Upper lobe of right lung (tissue), 1 donor: ENCODE measurements at regions not wholly inside any gene's neighbourhood (a gene's known extent, or its start where the extent isn't known, plus 50 kb on each side); places are given as distances from the start of the nearest gene placed in this dataset.

ENCODE experiments used
- ATAC-seq: fragments of 200-7000 bp; cut with Tn5 transposase; one replicate; pipeline ENCODE4 v1.9.1; 2020; ENCODE audit warnings: mild to moderate bottlenecking, moderate library complexity
- DNase-seq: peaks from one replicate; pipeline ENCODE4 v3.0.0-alpha.2; 2020
- H3K27ac ChIP-seq: fragments of 200-600 bp; one replicate; pipeline ENCODE4 v1.8.0; 2022
- H3K27me3 ChIP-seq: fragments of 200-600 bp; one replicate; pipeline ENCODE4 v1.8.0; 2022; ENCODE audit warnings: mild to moderate bottlenecking
- H3K36me3 ChIP-seq: fragments of 200-600 bp; one replicate; pipeline ENCODE4 v1.8.0; 2022
- H3K4me1 ChIP-seq: fragments of 200-600 bp; one replicate; pipeline ENCODE4 v1.8.0; 2022
- H3K4me3 ChIP-seq: fragments of 200-600 bp; one replicate; pipeline ENCODE4 v1.8.0; 2022; ENCODE audit warnings: mild to moderate bottlenecking
- H3K9me3 ChIP-seq: fragments of 200-600 bp; one replicate; pipeline ENCODE4 v1.8.0; 2022
- intact Hi-C: fragments of 100-400 bp; cut with DNase I; formaldehyde crosslinking; loops from one replicate; pipeline ENCODE4 v1.11.0; 2022
- TF ChIP-seq, protein P1 (sequence below): fragments of 200-600 bp; IDR thresholded peaks from one replicate; pipeline ENCODE4 v1.8.0; 2022; ENCODE audit warnings: antibody characterized with exemption
- donor health status: DM: no; HTN: yes; CAD: no; lungs with severe emphysema.

DNA sequence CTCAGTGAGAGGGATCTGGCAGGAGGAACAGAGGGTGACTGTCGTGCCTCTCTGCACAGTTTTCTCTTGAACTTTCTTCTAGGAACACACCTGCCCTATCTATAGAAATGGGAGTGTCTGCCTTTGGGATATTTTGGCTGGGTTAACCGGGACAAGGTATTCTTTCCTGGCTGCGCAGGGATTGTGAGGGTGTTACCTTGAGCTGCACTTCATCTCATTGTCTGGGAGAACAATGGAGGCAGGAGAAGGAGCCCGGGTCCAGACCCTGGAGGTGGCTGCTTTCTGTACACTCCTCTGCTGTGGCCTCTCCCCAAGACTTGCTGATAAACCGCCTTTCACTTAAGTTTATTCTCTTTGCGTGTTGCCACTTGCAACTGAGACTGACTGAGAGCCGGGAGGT is 192.8 kb downstream of the TBXT start:
- intact Hi-C loops = no loop called here
- Histone ChIP-seq H3K4me1 (no peaks in the 10 kb centered on the region), H3K27ac (no peak overlapping the region), H3K4me3 (no peak overlapping the region), H3K9me3 (no peaks in the 10 kb centered on the region), H3K27me3 (no peaks in the 10 kb centered on the region), H3K36me3 (no peaks in the 10 kb centered on the region)
- ATAC-seq (no peak), DNase-seq (no peak)
- TF ChIP-seq, protein P1, sequence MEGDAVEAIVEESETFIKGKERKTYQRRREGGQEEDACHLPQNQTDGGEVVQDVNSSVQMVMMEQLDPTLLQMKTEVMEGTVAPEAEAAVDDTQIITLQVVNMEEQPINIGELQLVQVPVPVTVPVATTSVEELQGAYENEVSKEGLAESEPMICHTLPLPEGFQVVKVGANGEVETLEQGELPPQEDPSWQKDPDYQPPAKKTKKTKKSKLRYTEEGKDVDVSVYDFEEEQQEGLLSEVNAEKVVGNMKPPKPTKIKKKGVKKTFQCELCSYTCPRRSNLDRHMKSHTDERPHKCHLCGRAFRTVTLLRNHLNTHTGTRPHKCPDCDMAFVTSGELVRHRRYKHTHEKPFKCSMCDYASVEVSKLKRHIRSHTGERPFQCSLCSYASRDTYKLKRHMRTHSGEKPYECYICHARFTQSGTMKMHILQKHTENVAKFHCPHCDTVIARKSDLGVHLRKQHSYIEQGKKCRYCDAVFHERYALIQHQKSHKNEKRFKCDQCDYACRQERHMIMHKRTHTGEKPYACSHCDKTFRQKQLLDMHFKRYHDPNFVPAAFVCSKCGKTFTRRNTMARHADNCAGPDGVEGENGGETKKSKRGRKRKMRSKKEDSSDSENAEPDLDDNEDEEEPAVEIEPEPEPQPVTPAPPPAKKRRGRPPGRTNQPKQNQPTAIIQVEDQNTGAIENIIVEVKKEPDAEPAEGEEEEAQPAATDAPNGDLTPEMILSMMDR = no peak

DNA sequence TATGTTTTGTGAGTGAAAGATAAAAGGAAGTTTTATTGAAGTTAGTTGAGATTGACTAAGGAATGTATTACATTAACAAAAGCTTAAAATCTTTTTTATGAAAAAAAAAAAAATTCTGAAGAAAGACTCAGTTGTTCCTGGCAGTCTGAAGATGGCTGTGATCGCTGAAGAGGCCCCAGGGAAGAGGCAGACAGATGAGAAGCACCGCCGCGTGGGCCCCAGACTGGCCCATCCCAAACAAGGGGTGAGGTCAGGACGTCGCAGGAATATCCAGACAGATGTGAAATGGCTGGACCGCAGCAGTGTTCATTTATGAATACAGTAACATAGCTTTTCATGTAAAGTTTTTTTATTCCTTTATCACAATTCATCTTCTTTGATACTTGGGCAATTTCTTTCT is 194.2 kb downstream of the TBXT start:
- no peaks in the 10 kb centered on the region for H3K36me3 ChIP-seq
- ATAC-seq (no peak), DNase-seq (no peak)
- no peaks in the 10 kb centered on the region for H3K9me3 ChIP-seq
- no peaks in the 10 kb centered on the region for H3K27me3 ChIP-seq
- TF ChIP-seq, protein P1 = no peak
- intact Hi-C loops = no loop called here
- H3K4me3 ChIP-seq = no peak overlapping the region
- no peaks in the 10 kb centered on the region for H3K4me1 ChIP-seq
- H3K27ac ChIP-seq = no peak overlapping the region

GRCh38 chr6:165972139-165972802 is 195.4 kb downstream of the TBXT start:
- no peak for ATAC-seq
- Histone ChIP-seq H3K4me3 (no peak overlapping the region), H3K9me3 (no peaks in the 10 kb centered on the region), H3K36me3 (no peaks in the 10 kb centered on the region), H3K27ac (no peak overlapping the region), H3K4me1 (no peaks in the 10 kb centered on the region), H3K27me3 (no peaks in the 10 kb centered on the region)
- intact Hi-C loops = no loop called here
- DNase-seq = no peak
- TF ChIP-seq, protein P1 = no peak

DNA sequence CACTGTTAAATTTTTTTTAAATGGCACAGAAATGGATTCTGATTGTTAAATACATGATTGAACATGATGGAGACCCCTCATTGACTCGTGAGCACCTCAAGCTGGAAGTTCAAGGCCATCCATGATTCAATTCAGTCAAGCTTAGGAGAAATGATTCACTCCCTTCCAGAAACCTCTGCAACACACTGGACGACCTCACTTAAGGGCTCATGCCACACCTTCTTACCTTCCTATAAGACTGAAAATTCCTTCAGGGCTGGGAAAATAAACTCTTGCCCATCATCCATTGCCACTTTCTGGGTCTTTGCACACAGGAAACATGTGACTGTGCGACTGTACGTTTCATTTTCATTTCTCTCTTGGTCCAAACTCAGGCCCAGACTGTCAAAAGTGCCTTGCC is 196.4 kb downstream of the TBXT start:
- TF ChIP-seq, protein P1 = no peak
- ATAC-seq (no peak), DNase-seq (no peak)
- Histone ChIP-seq H3K4me1 (no peaks in the 10 kb centered on the region), H3K9me3 (no peaks in the 10 kb centered on the region), H3K36me3 (no peaks in the 10 kb centered on the region), H3K27ac (no peak overlapping the region), H3K4me3 (no peak overlapping the region), H3K27me3 (no peaks in the 10 kb centered on the region)
- intact Hi-C loops = no loop called here

- Histone ChIP-seq H3K4me1 (no peaks in the 10 kb centered on the region), H3K36me3 (no peaks in the 10 kb centered on the region), H3K27ac (no peak overlapping the region), H3K27me3 (no peaks in the 10 kb centered on the region), H3K4me3 (no peak overlapping the region), H3K9me3 (no peaks in the 10 kb centered on the region)
- intact Hi-C loops = no loop called here
- DNase-seq (no peak), ATAC-seq (no peak)
- TF ChIP-seq, protein P1 = no peak
Measured at GRCh38 chr6:165970001-165970400, 197.7 kb downstream of the TBXT start.

- H3K4me3 ChIP-seq = no peak overlapping the region
- no peak for ATAC-seq
Measured at GRCh38 chr6:165969184-165969583, 198.5 kb downstream of the TBXT start.

More at GRCh38 chr6:165969184-165969583, 198.5 kb downstream of the TBXT start:
- H3K4me1 ChIP-seq = no peaks in the 10 kb centered on the region
- no peaks in the 10 kb centered on the region for H3K27me3 ChIP-seq
- no peaks in the 10 kb centered on the region for H3K9me3 ChIP-seq
- no peak for DNase-seq
- H3K27ac ChIP-seq = no peak overlapping the region
- intact Hi-C loops = no loop called here
- TF ChIP-seq, protein P1 = no peak
- no peaks in the 10 kb centered on the region for H3K36me3 ChIP-seq
